IPS-NIHi11 (cell line): ENCODE measurements at regions not wholly inside any gene's neighbourhood (a gene's known extent, or its start where the extent isn't known, plus 50 kb on each side); places are given as distances from the start of the nearest gene placed in this dataset.
A peak's percentile ranks its signal among the peaks of the same experiment; 100 is the strongest.
"Not testable (repeated sequence)": the region's sequence is repeated elsewhere in the genome, so short reads cannot be mapped to it uniquely, and the experiment has no call there.

Experiments used
- DNase-seq: peaks from one replicate; pipeline ENCODE4 v3.0.0; 2012; ENCODE audit warnings: mixed read lengths, low spot score

- DNase-seq: not testable (repeated sequence)
These were observed 481.9 kb upstream of the TLE4 start for GRCh38 chr9:79089851-79090250.

GRCh38 chr9:79103257-79103656 lies 468.5 kb upstream of the TLE4 start:
- not testable (repeated sequence) for DNase-seq

GRCh38 chr9:79104216-79104615 lies 467.5 kb upstream of the TLE4 start:
- no peak for DNase-seq

- no peak for DNase-seq
These were observed 466.8 kb upstream of the TLE4 start for GRCh38 chr9:79104951-79105350.

- no peak for DNase-seq
These were observed 463.7 kb upstream of the TLE4 start for GRCh38 chr9:79107911-79108676.

- DNase-seq: no peak
These were observed 460.1 kb upstream of the TLE4 start for GRCh38 chr9:79111653-79112052.

- no peak for DNase-seq
These were observed 456.6 kb upstream of the TLE4 start for GRCh38 chr9:79115176-79115575.

- DNase-seq: no peak
These were observed 455.7 kb upstream of the TLE4 start for GRCh38 chr9:79116041-79116440.

GRCh38 chr9:79116709-79117108 lies 455.1 kb upstream of the TLE4 start:
- no peak for DNase-seq

GRCh38 chr9:79120533-79120932 lies 451.2 kb upstream of the TLE4 start:
- DNase-seq: no peak

GRCh38 chr9:79120941-79121340 lies 450.8 kb upstream of the TLE4 start:
- DNase-seq: no peak

- DNase-seq: no peak
These were observed 448.4 kb upstream of the TLE4 start for GRCh38 chr9:79123415-79123814.

GRCh38 chr9:79127661-79128060 lies 444.1 kb upstream of the TLE4 start:
- no peak for DNase-seq

GRCh38 chr9:79129865-79130480 lies 441.8 kb upstream of the TLE4 start:
- DNase-seq: peak; percentile 31

- no peak for DNase-seq
These were observed 440.5 kb upstream of the TLE4 start for GRCh38 chr9:79131246-79131774.

- DNase-seq: no peak
These were observed 439.9 kb upstream of the TLE4 start for GRCh38 chr9:79131824-79132377.

GRCh38 chr9:79134654-79135053 lies 437.1 kb upstream of the TLE4 start:
- peak; percentile 47 for DNase-seq

GRCh38 chr9:79135681-79136415 lies 435.9 kb upstream of the TLE4 start:
- DNase-seq: no peak

GRCh38 chr9:79140751-79141150 lies 431.0 kb upstream of the TLE4 start:
- DNase-seq: no peak

GRCh38 chr9:79143211-79143610 lies 428.6 kb upstream of the TLE4 start:
- DNase-seq: no peak

GRCh38 chr9:79145442-79145841 lies 426.3 kb upstream of the TLE4 start:
- no peak for DNase-seq

GRCh38 chr9:79149585-79149984 lies 422.2 kb upstream of the TLE4 start:
- no peak for DNase-seq

GRCh38 chr9:79151791-79152190 lies 420.0 kb upstream of the TLE4 start:
- no peak for DNase-seq
